PC-9 (cell line): ENCODE measurements at regions not wholly inside any gene's neighbourhood (a gene's known extent, or its start where the extent isn't known, plus 50 kb on each side); places are given as distances from the start of the nearest gene placed in this dataset.

Experiments
- CTCF ChIP-seq: fragments of 200-600 bp; sonication (generic); conservative IDR thresholded peaks from 2 replicates; pipeline ENCODE4 v1.6.1; 2017; ENCODE audit warnings: mixed run types, antibody characterized with exemption, mild to moderate bottlenecking, moderate library complexity
- EZH2 ChIP-seq: fragments of 200-600 bp; sonication (generic); IDR thresholded peaks from 2 replicates; pipeline ENCODE4 v1.8.0; 2017; ENCODE audit warnings: antibody characterized with exemption, low read depth

- no peak for TF ChIP-seq CTCF
- TF ChIP-seq EZH2 = no peak
Observed at GRCh38 chr4:116197317-116197809, 888.0 kb downstream of the TRAM1L1 start.
